Transverse colon (tissue), 3 donors: ENCODE measurements at regions not wholly inside any gene's neighbourhood (a gene's known extent, or its start where the extent isn't known, plus 50 kb on each side); places are given as distances from the start of the nearest gene placed in this dataset.
"Not testable (repeated sequence)": the region's sequence is repeated elsewhere in the genome, so short reads cannot be mapped to it uniquely, and the experiment has no call there.

Source experiments
- EP300 ChIP-seq: sonication (generic); formaldehyde crosslinking; IDR thresholded peaks from one replicate; pipeline ENCODE4 v1.6.1; 2017; ENCODE audit warnings: antibody characterized with exemption, low read depth
- POLR2A ChIP-seq: fragments of 450-650 bp; IDR thresholded peaks from one replicate; pipeline ENCODE4 v1.6.1; 2016; ENCODE audit warnings: antibody characterized with exemption, mild to moderate bottlenecking, moderate library complexity
- TF ChIP-seq, protein P1 (sequence below), 5 experiments: fragments of 200-600 bp in 3 of 5; fragments of 450-650 bp in 2 of 5; sonication (generic) in 3 of 5; IDR thresholded peaks; 1 replicate in 2 of 5; 2 replicates in 3 of 5; pipeline ENCODE4 v1.5.1; 2016 to 2017; ENCODE audit warnings: antibody characterized with exemption in 5 of 5, inconsistent platforms in 3 of 5, mild to moderate bottlenecking in 2 of 5, moderate library complexity in 1 of 5

DNA sequence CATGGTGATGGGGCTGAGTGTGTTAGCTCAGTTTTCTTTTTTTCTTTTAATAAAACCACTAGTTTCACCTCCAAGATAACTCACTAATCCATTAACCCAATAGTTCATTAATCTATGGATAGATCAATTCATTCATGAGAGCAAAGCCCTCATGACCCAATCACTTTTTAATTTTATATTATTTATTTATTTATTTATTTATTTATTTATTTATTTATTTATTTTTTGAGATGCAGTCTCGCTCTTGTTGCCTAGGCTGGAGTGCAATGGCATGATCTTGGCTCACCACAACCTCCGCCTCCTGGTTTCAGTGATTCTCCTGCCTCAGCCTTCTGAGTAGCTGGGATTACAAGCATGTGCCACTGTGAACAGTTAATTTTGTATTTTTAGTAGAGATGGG, 1082.4 kb downstream of the DIPK2A start:
- TF ChIP-seq, protein P1, sequence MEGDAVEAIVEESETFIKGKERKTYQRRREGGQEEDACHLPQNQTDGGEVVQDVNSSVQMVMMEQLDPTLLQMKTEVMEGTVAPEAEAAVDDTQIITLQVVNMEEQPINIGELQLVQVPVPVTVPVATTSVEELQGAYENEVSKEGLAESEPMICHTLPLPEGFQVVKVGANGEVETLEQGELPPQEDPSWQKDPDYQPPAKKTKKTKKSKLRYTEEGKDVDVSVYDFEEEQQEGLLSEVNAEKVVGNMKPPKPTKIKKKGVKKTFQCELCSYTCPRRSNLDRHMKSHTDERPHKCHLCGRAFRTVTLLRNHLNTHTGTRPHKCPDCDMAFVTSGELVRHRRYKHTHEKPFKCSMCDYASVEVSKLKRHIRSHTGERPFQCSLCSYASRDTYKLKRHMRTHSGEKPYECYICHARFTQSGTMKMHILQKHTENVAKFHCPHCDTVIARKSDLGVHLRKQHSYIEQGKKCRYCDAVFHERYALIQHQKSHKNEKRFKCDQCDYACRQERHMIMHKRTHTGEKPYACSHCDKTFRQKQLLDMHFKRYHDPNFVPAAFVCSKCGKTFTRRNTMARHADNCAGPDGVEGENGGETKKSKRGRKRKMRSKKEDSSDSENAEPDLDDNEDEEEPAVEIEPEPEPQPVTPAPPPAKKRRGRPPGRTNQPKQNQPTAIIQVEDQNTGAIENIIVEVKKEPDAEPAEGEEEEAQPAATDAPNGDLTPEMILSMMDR (IDR thresholded peaks at IDR 0.05) = not testable (repeated sequence)
- TF ChIP-seq POLR2A, EP300: not testable (repeated sequence)
